HEK293T (cell line): ENCODE measurements at regions not wholly inside any gene's neighbourhood (a gene's known extent, or its start where the extent isn't known, plus 50 kb on each side); places are given as distances from the start of the nearest gene placed in this dataset.

Source experiments
- ARNT ChIP-seq: fragments of 450-650 bp; IDR thresholded peaks from 2 replicates; pipeline ENCODE4 v1.6.1; 2017; ENCODE audit warnings: mild to moderate bottlenecking
- BHLHE40 ChIP-seq: fragments of 450-650 bp; IDR thresholded peaks from 2 replicates; pipeline ENCODE4 v1.6.1; 2016; ENCODE audit warnings: mild to moderate bottlenecking, moderate library complexity, borderline replicate concordance
- ELF4 ChIP-seq: fragments of 450-650 bp; IDR thresholded peaks from 2 replicates; pipeline ENCODE4 v1.6.1; 2017; ENCODE audit warnings: antibody characterized with exemption
- FOXK2 ChIP-seq: fragments of 450-650 bp; IDR thresholded peaks from 2 replicates; pipeline ENCODE4 v1.6.1; 2016; ENCODE audit warnings: mild to moderate bottlenecking
- FOXM1 ChIP-seq: fragments of 450-650 bp; IDR thresholded peaks from 2 replicates; pipeline ENCODE4 v1.6.1; 2017; ENCODE audit warnings: mild to moderate bottlenecking, borderline replicate concordance
- HDGF ChIP-seq: fragments of 450-650 bp; IDR thresholded peaks from 2 replicates; pipeline ENCODE4 v1.6.1; 2017; ENCODE audit warnings: antibody characterized with exemption, borderline replicate concordance
- SP1 ChIP-seq: fragments of 450-650 bp; IDR thresholded peaks from 2 replicates; pipeline ENCODE4 v1.6.1; 2017
- SUZ12 ChIP-seq: fragments of 450-650 bp; IDR thresholded peaks from 2 replicates; pipeline ENCODE4 v1.6.1; 2016; ENCODE audit warnings: mild to moderate bottlenecking
- TARDBP ChIP-seq: fragments of 450-650 bp; IDR thresholded peaks from 2 replicates; pipeline ENCODE4 v1.6.1; 2016
- ZNF384 ChIP-seq: fragments of 450-650 bp; IDR thresholded peaks from 2 replicates; pipeline ENCODE4 v1.6.1; 2016
- TF ChIP-seq, protein P1 (sequence below): fragments of 450-650 bp; IDR thresholded peaks from 2 replicates; pipeline ENCODE4 v1.6.1; 2016

DNA sequence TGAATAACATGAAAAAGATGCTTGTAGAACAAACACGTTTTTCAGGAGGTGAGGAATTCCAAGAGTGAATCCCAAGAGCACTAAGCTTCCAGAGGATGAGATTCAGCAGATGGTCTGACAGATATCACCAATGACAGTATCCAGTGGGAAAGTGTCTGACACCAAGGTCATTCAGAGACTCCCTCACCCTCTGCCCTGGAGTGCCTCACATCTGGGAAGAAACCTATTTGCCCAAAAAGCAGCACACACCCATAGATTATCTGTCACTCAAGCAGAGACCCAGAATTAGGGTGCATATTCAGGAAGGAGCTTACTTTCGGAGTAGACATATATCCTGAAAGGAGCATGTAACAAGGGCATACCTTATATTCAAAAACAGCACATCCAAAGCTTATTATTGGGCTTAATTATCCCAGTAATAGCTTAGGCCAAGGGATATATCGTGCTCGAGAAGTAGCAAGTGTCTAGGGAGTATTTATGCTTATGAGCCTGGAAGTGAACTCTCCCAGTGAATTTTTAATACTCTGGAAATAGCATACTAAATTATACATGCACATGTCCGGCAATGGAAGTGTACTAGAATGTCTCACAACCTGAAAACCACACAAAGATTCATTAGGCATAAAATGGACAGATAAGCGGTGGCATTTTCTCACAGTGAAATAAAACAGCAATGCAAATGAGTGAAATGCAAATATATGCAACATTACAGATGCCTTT, 998.1 kb upstream of the TMEM132C start:
- no peak for TF ChIP-seq TARDBP
- no peak for TF ChIP-seq SUZ12
- TF ChIP-seq HDGF, result no peak
- no peak for TF ChIP-seq FOXK2
- TF ChIP-seq FOXM1, result no peak
- TF ChIP-seq SP1, result no peak
- no peak for TF ChIP-seq ELF4
- TF ChIP-seq, protein P1, sequence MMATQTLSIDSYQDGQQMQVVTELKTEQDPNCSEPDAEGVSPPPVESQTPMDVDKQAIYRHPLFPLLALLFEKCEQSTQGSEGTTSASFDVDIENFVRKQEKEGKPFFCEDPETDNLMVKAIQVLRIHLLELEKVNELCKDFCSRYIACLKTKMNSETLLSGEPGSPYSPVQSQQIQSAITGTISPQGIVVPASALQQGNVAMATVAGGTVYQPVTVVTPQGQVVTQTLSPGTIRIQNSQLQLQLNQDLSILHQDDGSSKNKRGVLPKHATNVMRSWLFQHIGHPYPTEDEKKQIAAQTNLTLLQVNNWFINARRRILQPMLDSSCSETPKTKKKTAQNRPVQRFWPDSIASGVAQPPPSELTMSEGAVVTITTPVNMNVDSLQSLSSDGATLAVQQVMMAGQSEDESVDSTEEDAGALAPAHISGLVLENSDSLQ, result no peak
- no peak for TF ChIP-seq BHLHE40
- TF ChIP-seq ARNT, result no peak
- no peak for TF ChIP-seq ZNF384
